ENCODE measurements at regions not wholly inside any gene's neighbourhood (a gene's known extent, or its start where the extent isn't known, plus 50 kb on each side); places are given as distances from the start of the nearest gene placed in this dataset.
"Not testable (repeated sequence)": the region's sequence is repeated elsewhere in the genome, so short reads cannot be mapped to it uniquely, and the experiment has no call there.

DNA sequence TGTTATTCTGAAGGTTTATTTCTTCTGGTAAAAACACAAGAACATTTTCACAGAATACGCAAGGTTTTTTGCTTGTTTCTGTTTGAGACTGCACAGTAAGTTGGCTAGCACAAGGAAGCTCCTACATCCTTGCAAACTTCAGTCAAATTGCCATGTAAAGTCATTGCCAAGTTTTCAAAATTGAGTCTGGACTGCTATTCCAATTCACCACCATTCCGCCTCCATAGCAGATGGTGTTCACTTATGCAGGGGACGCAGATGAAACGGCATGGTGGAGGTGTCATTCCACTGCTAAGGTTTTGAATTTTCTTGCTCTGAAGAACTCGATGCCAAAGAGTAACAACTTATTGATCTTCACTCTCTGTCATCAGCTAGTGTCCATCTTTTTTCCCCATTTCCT, 303.9 kb upstream of the SYT1 start:
- DNase-seq: no peak
- no peak for ATAC-seq (ENCODE audit: poor library complexity)
- intact Hi-C loops (cut with DNase I): no loop called here

DNA sequence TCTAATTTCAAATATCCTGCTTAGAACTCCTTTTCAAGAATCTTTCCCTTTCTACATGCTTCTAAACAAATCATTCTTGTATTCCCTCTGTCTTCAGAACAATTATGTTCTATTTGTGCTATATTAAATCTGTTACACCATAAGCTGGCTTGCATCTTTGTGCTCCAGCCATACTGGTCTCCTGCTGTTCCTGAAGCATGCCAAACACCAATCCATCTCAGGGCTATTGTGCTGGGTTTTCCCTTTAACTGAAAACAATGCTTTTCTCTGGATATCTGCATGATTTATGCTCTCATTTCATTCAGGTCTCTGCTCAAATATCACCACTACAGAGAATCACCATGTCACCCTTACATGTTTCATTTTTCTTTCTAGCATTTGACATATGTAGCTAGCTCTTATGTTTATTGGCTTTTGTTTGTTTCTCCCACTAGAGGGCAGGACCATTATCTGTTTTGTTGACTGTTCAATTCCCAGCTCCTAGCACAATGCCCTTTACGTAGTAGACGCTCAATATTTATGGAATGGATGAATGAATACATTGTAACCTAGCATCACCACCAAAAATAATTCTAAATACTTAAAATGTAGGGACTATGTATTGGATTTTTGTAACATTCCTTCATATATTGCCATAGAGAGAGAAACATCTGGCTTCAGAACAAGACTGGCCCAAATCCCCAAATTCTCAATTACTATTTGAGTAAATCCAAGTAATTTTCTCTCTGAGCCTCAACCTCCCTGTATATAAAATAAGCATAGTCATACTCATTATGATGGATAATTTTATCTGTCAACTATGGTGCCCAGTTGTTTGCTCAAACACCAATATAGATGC, 302.0 kb upstream of the SYT1 start:
- intact Hi-C loops (cut with DNase I): no loop called here
- DNase-seq: no peak
- ATAC-seq (ENCODE audit: poor library complexity): no peak

DNA sequence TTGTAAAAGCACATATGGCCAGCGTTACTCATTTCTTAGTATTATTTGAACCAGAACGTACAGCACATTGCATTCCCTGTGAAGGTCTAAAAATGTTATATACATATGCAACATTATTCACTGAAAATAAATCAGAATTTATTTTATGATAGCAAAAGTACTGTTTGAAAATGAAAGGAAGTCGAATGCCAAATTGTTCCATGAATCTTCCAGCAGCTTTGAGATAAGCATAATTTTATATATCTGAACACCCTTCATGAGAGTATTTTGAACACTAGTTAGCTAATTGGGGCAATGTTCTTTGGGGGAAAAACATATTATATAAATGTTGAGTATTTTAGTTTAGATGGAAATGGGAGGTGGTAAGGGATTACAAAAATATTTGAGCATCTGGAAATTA, 300.7 kb upstream of the SYT1 start:
- intact Hi-C loops (cut with DNase I): no loop called here
- ATAC-seq (ENCODE audit: poor library complexity): no peak

DNA sequence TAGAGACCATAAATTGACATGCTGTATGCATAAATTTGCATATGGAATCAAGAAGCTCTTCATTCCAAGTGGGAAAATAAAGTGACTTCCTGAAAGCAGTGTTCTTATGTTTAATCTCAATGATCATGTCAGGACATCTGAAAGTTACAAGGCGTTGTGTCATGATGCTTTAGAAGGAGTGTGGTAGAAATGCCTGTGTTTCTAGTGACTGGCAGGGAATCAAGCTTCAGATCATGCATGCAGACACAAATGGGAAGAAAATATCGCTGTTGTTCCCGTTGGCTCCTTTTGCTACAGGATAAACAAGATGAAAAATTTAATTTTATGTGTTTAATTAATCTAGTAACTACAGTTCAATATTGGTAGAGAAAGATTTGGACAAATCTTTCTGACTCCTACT, 298.1 kb upstream of the SYT1 start:
- no peak for ATAC-seq (ENCODE audit: poor library complexity)
- DNase-seq: no peak

More for the DNA sequence above, 300.7 kb upstream of the SYT1 start:
- no peak for DNase-seq

GRCh38 chr12:78568321-78569020, 296.1 kb upstream of the SYT1 start:
- ATAC-seq (ENCODE audit: poor library complexity) (no peak), DNase-seq (no peak)
- intact Hi-C loops (cut with DNase I): no loop called here

More for the DNA sequence above, 298.1 kb upstream of the SYT1 start:
- intact Hi-C loops (cut with DNase I): no loop called here

DNA sequence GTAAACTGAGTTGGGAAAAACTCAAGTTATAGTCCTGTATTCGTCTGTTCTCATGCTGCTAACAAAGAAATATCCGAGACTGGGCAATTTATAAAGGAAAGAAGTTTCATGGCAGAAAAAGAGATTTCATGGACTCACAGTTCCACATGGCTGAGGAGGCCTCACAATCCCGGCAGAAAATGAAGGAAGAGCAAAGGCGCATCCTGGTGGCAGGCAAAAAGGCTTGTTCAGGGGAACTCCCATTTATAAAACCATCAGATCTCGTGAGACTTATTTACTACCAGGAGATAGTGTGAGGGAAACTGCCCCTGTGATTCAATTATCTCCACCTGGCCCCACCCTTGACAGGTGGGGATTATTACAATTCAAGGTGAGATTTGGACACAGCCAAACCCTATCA, 292.6 kb upstream of the SYT1 start:
- no peak for DNase-seq
- intact Hi-C loops (cut with DNase I): no loop called here
- ATAC-seq (ENCODE audit: poor library complexity): no peak

DNA sequence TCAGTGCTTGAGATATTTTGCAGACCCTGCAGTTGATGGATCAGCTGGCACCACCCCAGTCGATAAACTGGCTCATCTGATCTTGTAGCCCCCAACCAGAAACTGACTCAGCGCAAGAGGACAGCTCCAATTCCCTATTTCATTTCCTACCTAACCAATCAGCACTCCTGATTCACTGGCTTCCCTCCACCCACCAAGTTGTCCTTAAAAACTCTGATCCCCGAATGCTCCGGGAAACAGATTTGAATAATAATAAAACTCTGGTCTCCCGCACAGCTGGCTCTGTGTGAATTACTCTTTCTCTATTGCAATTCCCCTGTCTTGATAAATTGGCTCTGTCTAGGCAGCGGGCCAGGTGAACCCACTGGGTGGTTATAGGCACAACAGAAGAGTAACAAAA, 289.4 kb upstream of the SYT1 start:
- DNase-seq; intact Hi-C loops (cut with DNase I): not testable (repeated sequence)

DNA sequence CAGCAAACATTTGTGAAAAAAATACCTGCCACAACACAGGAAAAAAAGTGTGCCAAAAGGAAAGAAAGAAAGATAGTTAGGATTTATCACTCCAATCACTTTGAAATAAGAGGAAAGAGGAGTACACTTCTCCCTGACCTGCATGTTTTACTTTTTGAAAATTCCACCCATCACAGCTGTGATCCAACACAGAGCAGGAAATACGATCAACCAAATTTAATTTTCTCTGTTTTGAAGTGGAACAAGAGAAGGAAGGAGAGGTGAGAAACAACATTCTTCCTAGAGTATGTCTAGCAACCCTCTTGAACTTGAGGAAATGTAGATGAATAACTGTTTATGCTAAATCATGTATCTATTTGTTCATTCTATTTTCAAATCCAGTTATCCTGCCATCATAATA, 284.7 kb upstream of the SYT1 start:
- DNase-seq: no peak
- ATAC-seq (ENCODE audit: poor library complexity): no peak
- intact Hi-C loops (cut with DNase I): no loop called here

More for the DNA sequence above, 289.4 kb upstream of the SYT1 start:
- not testable (repeated sequence) for ATAC-seq (ENCODE audit: poor library complexity)

- intact Hi-C loops (cut with DNase I): no loop called here
- DNase-seq (no peak), ATAC-seq (ENCODE audit: poor library complexity) (no peak)
These were observed 284.3 kb upstream of the SYT1 start for GRCh38 chr12:78580296-78580695.

- no peak for DNase-seq
- intact Hi-C loops (cut with DNase I): no loop called here
- ATAC-seq (ENCODE audit: poor library complexity): no peak
These were observed 279.9 kb upstream of the SYT1 start for GRCh38 chr12:78584695-78585094.

DNA sequence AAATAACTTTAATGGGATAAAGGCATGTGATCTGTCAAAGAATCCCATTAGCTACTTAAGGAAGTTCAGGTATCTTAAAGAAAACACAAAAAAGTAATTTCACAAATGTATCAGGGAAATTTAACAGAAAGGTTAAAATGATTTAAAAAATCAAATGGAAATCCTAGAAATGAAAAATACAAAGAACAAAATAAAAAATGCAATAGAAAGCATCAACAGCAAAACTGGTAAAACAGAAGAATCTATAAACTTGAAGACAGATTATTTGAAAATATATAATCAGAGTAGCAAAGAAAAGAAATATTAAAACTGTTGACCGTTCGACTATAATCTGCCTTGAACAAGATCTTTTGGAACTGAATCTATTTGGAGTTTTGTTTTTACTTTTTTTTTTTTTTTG, 279.4 kb upstream of the SYT1 start:
- DNase-seq (no peak), ATAC-seq (ENCODE audit: poor library complexity) (no peak)
- intact Hi-C loops (cut with DNase I): no loop called here

GRCh38 chr12:78586790-78587189, 277.8 kb upstream of the SYT1 start:
- no peak for DNase-seq
- no peak for ATAC-seq (ENCODE audit: poor library complexity)
- intact Hi-C loops (cut with DNase I): no loop called here

- no peak for ATAC-seq (ENCODE audit: poor library complexity)
- no peak for DNase-seq
- intact Hi-C loops (cut with DNase I): no loop called here
These were observed 265.2 kb upstream of the SYT1 start for GRCh38 chr12:78599366-78599765.

- no peak for ATAC-seq (ENCODE audit: poor library complexity)
- DNase-seq: no peak
- intact Hi-C loops (cut with DNase I): no loop called here
These were observed 264.0 kb upstream of the SYT1 start for GRCh38 chr12:78600541-78600940.

GRCh38 chr12:78611504-78611903, 253.1 kb upstream of the SYT1 start:
- ATAC-seq (ENCODE audit: poor library complexity) (no peak), DNase-seq (no peak)
- intact Hi-C loops (cut with DNase I): no loop called here

DNA sequence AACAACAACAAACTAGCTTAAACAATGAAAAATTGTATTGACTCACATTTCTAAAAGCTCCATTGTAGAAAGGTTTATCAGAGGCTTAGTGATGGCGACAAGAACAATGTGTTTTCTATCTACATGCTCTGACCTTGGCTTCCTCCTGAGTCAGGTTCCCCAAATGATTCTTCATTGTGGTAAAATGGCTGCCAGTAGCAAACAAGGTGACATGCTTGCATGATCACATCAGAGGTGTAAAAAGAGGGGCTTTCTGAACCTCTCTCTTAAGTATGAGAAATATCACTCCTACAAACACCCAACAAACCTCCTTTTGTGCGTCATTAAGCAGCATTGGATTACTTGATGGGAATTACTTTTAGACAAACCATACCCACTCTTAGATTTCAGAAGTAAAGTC, 252.4 kb upstream of the SYT1 start:
- no peak for DNase-seq
- ATAC-seq (ENCODE audit: poor library complexity): no peak
- intact Hi-C loops (cut with DNase I): no loop called here

GRCh38 chr12:78617683-78618082, 246.9 kb upstream of the SYT1 start:
- intact Hi-C loops (cut with DNase I): no loop called here
- ATAC-seq (ENCODE audit: poor library complexity) (no peak), DNase-seq (no peak)

GRCh38 chr12:78622529-78623195, 241.9 kb upstream of the SYT1 start:
- no peak for ATAC-seq (ENCODE audit: poor library complexity)
- no peak for DNase-seq
- intact Hi-C loops (cut with DNase I): no loop called here

DNA sequence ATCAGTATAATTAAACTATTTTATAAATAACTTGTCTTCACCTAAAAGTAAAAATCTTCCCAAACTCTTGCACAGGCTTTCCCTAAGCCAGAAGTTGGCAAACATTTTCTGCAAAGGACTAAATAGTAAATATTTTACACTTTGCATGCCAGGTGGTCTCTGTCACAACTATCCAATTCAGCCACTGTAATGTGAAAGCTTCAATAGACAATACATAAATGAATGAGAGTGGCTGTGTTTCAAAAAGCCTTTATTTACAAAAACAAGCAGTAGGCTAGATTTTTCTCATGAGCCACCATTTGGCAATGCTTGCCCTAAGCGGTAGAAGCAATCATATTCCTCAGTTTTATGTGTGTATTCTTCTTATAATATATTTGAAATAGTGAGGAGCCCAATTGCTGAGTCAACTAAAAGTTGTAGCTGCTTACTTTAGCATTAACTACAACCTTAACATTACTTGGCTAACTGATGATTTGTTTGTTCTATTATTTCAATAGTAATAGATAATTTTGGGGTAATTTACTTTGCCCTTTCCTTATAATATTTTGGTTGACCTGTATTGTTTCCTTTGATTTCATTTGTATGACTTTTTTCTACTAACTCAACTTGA, 236.0 kb upstream of the SYT1 start:
- no peak for DNase-seq
- intact Hi-C loops (cut with DNase I): no loop called here
- ATAC-seq (ENCODE audit: poor library complexity): no peak

Measured in Right ventricle myocardium superior (tissue), 1 donor.